HCT116 (cell line): ENCODE measurements at regions not wholly inside any gene's neighbourhood (a gene's known extent, or its start where the extent isn't known, plus 50 kb on each side); places are given as distances from the start of the nearest gene placed in this dataset.

Source experiments
- CTCF ChIP-seq, 3 experiments: fragments of 200-600 bp in 1 of 3; sonication (generic) in 1 of 3; IDR thresholded peaks in 2 of 3; conservative IDR thresholded peaks in 1 of 3; 2 replicates each; pipeline ENCODE4 v1.5.1; 2012 to 2017; ENCODE audit warnings: low read depth in 2 of 3, low read length in 2 of 3, antibody characterized with exemption in 1 of 3, borderline replicate concordance in 1 of 3, control low read depth in 1 of 3, mild to moderate bottlenecking in 1 of 3, mixed read lengths in 1 of 3, mixed run types in 1 of 3, moderate library complexity in 1 of 3; ENCODE audit not compliant: insufficient read depth in 1 of 3
- EGR1 ChIP-seq: IDR thresholded peaks from 2 replicates; pipeline ENCODE4 v1.6.1; 2012; ENCODE audit warnings: low read depth
- EZH2 ChIP-seq: fragments of 200-600 bp; sonication (generic); IDR thresholded peaks from 2 replicates; pipeline ENCODE4 v1.6.1; 2017; ENCODE audit warnings: antibody characterized with exemption, mixed run types
- POLR2A ChIP-seq: IDR thresholded peaks from 2 replicates; pipeline ENCODE4 v1.7.0; 2011; ENCODE audit warnings: borderline replicate concordance; ENCODE audit not compliant: insufficient read depth, insufficient read length; ENCODE audit errors: extremely low read depth

- no peak for TF ChIP-seq POLR2A
- no peak for TF ChIP-seq EGR1
- TF ChIP-seq CTCF (IDR thresholded peaks at IDR 0.05 in 2 of 3, conservative IDR thresholded peaks at IDR 0.05 in 1 of 3; ENCODE audit: borderline replicate concordance in 1 of 3, insufficient read depth in 1 of 3, low read depth in 2 of 3, low read length in 2 of 3), result no peak
- no peak for TF ChIP-seq EZH2
Measured at GRCh38 chr6:128573036-128573435, 52.6 kb upstream of the PTPRK start.
